ENCODE measurements at regions not wholly inside any gene's neighbourhood (a gene's known extent, or its start where the extent isn't known, plus 50 kb on each side); places are given as distances from the start of the nearest gene placed in this dataset.

DNA sequence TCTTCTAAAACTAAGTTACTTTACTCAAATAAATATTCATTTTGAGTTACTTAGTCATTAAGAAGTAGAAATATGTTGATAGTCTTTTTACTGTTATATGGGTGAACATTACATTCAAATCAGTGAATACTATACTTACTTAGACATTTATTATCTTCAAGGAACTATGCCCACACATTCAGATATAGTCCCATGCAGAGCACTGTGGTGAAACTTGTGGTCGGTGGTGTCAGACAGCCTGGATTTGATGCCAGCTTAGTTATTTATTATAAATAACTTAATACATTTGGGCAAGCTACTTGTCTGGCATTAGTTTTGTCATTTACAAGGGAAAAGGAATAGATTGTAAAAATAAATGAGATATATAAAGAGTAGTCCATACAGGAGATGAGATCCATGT is 149.5 kb downstream of the RAP2B start:
- in situ Hi-C loops (cut with HindIII; ENCODE audit: low sequenced_read_pairs), result no loop called here

DNA sequence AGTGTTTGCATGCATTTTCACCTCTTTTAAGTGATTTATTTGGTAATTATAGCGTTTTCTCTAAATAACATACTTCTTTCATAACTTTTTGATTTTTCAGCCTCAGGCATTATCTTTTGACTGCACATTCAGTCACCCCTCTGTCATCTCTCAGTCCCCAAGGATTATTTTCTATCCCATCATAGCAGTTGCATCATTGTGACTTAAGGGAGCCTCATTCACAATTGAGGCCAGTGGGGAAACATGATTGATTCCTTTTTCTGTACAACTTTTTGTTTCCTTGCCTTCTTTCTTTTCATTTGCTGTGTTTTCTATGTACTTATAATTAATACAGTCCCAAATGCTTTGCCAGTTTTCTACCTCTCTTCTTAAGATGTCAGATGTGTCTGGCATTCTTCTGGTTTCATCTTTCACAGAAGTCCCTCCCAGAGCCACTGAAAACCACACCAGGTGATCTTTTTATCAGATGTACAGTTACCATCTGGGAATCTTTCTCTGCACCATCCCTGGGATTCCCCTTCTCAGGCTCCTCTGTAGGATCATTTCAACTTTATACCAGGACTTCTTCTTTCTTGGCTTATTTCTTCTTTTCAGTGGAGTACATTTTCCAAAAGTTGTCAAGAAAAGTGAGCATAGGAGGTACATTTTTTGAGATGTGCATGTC is 151.4 kb downstream of the RAP2B start:
- in situ Hi-C loops (cut with HindIII; ENCODE audit: low sequenced_read_pairs), result no loop called here

- in situ Hi-C loops (cut with HindIII; ENCODE audit: low sequenced_read_pairs), result no loop called here
These were observed 152.0 kb downstream of the RAP2B start for GRCh38 chr3:153314038-153314437.

DNA sequence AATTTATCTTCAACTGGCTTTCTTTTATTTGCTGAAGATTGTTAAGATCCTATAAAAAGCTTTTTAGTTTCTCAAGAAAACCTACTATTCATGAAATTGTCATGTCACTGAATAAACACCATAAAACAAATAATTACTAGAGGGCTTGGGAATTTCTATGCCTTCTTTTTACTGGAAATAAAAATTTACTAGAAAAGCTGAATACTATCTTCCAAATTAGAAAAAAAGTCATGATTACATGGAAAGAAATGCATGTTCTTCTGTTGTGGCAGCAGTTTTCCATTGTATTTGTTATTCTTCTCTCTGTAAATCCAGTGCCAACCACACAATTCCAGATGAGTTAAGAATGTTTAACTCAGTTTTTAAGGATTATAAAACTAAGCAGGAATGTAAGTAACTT is 153.8 kb downstream of the RAP2B start:
- in situ Hi-C loops (cut with HindIII; ENCODE audit: low sequenced_read_pairs), result no loop called here

DNA sequence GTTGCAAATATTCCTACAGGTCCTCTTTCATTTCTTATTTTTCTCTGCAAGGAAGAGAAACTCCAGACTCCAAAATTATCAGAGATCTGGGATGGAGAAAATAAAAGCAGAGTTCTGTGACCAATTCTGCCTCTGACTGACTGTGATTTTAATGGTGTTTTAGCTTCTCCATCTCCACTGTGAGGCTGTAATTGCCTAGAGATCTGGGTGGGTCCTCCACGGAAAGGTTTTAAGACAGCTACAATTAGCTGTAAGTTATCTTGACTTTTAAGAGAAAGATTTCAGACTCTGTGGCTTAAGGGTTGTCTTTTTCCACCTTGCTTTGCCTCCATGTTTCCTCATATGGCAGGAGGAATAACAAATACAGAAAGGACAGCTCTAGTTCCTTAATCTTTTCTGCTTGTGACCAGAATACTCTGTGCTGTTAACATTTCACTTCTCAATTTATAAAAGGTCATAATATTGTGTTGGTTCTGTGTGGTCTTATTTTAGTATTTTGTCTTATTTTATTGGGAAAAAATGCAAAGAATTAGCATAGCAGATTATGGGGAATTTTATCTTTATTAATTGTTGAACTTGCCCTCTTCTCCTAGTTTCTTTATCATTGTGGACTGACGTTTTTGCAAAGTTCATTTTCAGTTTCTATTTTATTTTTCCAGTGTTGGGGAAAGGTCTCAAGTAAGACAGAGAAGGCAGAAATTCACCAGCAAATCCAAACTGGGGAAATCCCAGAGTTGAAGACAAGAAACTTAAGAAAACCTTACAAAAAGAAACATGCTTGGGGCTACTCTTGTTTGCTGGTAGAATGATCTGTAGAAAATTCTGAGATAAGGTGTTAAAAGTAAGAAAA is 157.9 kb downstream of the RAP2B start:
- in situ Hi-C loops (cut with HindIII; ENCODE audit: low sequenced_read_pairs), result no loop called here

DNA sequence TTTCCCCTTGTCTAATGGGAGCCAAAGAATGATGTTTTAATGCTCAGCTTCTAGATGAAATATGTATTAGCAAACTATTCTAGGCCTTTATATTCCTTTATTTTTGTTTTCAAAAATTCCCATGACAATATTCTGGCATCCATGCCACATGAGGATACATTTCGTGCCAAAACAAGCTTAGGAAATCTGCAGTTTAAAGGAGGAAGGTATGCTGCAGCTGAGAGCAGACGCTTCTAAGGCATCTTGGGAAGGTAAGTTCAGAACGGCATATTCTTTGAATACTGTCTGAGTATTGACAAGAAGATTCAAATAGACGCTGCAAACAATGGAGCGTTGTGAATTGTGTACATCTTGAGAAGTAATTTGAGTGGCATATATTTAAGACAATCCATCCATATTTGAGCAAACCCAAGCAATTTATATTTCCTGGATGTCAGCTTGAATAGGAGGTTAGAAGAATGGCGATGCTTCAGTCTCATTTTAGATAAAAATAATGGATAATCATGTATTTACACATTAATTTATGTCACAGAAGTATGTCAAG is 158.6 kb downstream of the RAP2B start:
- in situ Hi-C loops (cut with HindIII; ENCODE audit: low sequenced_read_pairs), result no loop called here

DNA sequence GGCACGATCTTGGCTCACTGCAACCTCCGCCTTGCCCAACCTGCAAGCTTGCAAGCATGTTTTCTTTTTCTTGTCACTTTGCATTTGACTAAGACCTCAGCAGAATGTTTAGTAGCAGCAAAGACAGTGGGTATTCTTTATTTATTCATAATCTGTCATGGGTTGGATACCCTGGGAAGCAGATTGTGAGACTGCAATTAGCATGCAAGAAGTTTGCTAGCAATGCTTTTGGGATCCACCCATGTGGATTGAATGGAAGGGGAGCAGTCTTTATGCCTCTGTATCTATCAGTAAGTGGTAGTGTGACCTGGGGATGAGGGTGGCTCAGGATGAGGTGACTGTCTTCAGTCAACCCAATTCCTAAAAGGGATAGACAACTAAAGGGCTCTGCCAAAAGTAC is 166.7 kb downstream of the RAP2B start:
- in situ Hi-C loops (cut with HindIII; ENCODE audit: low sequenced_read_pairs), result no loop called here

- in situ Hi-C loops (cut with HindIII; ENCODE audit: low sequenced_read_pairs), result no loop called here
These were observed 168.9 kb downstream of the RAP2B start for GRCh38 chr3:153330901-153331300.

GRCh38 chr3:153331676-153332075 is 169.7 kb downstream of the RAP2B start:
- in situ Hi-C loops (cut with HindIII; ENCODE audit: low sequenced_read_pairs), result no loop called here

DNA sequence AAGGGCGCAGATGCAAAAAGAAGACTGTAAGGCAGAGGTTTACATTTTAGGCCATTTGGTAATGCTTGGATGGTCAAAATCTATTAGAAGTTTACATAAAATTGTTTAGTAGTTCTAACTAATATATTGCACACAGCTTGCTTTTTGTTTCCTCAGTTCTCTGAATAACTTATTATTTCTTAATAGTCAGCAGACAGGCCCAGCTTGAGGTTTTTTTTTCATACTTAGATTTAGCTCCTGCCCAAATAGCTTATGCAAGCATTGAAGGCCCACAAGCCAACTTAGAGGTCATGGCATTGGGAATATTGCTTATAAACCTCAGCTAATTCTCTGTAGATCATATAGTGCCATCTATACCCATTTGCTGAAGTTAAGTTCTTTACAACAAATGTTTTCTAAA is 172.5 kb downstream of the RAP2B start:
- in situ Hi-C loops (cut with HindIII; ENCODE audit: low sequenced_read_pairs), result no loop called here

GRCh38 chr3:153337369-153337768 is 175.3 kb downstream of the RAP2B start:
- in situ Hi-C loops (cut with HindIII; ENCODE audit: low sequenced_read_pairs), result no loop called here

DNA sequence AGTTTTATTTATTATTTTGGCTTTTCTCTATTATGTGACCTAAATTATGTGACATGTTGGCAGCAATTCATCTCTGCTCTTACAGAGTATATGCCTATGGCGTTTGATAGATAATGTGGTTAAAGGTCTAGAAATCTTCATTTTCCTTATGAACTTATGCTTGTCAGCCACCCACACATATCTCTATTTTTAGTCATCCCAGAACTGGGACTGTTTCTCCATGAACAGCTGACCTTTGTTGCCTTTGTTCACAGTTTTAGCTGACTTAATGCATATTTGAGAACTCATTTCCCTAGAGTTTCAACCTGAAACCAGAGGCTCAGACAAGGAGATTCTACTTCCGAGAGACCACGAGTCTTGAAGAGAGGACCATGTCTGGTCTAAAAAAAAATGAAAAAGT is 176.5 kb downstream of the RAP2B start:
- in situ Hi-C loops (cut with HindIII; ENCODE audit: low sequenced_read_pairs), result no loop called here

DNA sequence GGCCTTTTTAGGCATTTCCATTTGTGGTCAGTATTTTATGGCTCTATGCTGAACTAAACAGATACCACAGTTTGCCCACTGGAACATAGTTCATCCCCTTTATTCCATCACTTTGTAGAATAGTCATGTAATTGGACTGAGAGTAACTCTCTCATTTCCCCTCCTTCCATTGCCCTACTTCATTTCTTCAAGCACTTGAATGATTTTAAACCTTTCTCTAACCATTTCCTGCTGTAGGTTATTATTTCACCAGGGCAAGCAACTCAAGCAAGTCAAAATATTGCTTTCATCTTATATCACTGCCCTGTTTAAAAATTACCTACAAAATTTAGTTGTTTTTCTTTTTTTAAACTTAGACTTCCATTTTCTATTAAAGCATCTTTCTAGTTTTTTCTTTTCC is 177.0 kb downstream of the RAP2B start:
- in situ Hi-C loops (cut with HindIII; ENCODE audit: low sequenced_read_pairs), result no loop called here

DNA sequence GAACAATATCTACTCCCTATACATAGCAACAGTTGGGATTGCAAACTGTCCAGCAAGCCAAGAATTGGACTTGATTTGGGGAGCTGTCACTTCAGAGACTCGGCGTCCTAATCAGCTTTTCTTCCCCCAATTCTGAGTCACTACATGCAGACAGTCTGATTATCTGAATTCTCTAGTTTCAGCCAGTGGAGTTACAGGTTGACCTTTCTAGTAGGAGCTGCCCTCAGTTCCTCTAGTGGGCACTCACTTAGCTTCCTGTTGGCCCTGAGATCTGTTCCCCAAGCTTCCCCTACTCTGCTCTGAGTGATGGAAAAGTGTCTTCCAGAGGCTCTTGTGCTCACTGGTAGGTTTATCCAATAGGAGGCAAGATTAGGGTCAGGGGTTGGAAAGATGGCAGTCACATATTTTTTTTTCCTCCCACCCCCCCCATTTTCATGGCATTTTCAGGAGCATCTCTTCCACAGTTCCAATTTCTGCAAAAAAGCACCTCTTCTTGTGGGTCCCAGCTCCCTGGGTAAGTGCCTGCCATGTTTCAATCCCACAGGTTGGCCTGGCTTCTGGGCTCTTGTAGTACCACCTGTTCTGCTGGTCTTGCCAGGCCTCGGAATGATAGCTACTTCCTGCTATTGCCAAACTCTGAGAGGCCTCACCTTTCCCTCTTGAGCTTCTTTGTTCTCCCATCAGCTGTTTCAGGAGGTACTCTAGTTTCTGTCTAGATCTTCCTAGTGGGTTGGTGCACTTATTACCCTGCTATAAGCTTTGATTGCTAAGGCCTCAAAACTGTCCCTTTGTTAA is 182.2 kb downstream of the RAP2B start:
- in situ Hi-C loops (cut with HindIII; ENCODE audit: low sequenced_read_pairs), result no loop called here

DNA sequence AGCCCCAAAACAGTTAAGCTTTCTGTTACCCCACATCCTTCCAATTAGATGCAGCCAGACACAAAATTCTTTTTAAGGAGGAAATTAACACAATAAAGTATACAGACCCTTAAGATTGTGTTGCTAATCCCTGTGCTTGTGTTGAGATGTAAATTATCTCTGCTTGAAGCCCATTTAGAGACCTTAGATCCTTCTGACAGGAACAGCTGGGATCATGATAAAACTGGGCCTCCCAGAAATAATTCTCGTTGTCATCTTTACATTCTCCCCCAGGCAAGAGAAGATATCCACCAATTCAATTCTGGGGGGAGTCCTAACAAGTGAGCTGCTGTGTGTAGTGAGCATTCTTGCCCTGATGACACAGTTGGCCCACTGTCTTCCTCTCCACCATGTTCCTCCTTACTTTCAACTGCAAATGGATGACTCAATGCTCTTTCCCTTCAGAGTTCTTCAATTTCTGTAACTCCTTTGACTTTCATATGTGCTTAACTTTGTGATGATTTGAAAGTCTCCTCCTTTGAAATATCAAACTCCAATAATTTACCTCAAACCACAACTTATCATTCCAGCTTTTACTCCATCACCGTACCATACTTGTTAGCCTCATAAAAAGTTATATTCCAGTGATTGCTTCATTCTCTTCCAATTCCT is 186.6 kb downstream of the RAP2B start:
- in situ Hi-C loops (cut with HindIII; ENCODE audit: low sequenced_read_pairs), result no loop called here

GRCh38 chr3:153349108-153349499 is 187.1 kb downstream of the RAP2B start:
- in situ Hi-C loops (cut with HindIII; ENCODE audit: low sequenced_read_pairs), result no loop called here

DNA sequence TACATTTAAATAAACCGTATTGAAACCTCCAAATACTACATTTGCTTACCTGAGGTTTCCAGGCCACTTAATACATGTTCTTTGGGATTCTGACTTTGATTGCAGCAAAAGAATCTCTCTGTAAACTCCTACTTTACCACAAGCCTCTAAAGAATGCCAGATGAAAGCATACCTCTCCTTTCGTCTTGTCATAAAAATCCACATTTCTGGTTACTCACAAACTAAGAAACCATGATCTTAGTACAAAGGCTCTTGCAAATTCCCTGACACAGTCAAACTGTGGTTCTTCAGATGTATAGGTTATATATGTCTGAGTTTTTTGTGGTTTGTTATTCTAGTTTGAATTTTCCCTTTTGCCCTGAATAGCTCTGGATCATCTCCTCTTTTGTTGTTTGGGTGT is 188.4 kb downstream of the RAP2B start:
- in situ Hi-C loops (cut with HindIII; ENCODE audit: low sequenced_read_pairs), result no loop called here

DNA sequence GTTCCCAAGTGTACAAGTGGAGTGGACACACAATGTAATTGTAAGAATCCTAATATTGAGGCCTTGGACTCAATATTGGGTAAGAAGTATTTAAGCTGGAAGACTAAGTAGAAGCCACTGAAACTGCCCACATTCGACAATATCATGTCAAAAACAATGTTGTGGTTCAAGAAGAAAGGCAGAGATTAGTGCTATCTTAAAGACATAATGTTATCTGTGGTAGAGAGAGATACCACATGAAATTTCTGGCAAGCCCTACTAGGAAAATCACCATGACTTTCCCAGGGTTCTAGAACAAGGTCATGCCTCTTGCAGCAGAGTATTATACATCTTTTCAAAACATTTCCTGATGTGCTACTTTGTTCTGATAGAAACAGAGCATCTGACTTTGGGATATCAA is 192.6 kb downstream of the RAP2B start:
- in situ Hi-C loops (cut with HindIII; ENCODE audit: low sequenced_read_pairs), result no loop called here

- in situ Hi-C loops (cut with HindIII; ENCODE audit: low sequenced_read_pairs), result no loop called here
These were observed 193.5 kb downstream of the RAP2B start for GRCh38 chr3:153355559-153355958.

GRCh38 chr3:153356908-153357307 is 194.9 kb downstream of the RAP2B start:
- in situ Hi-C loops (cut with HindIII; ENCODE audit: low sequenced_read_pairs), result no loop called here

DNA sequence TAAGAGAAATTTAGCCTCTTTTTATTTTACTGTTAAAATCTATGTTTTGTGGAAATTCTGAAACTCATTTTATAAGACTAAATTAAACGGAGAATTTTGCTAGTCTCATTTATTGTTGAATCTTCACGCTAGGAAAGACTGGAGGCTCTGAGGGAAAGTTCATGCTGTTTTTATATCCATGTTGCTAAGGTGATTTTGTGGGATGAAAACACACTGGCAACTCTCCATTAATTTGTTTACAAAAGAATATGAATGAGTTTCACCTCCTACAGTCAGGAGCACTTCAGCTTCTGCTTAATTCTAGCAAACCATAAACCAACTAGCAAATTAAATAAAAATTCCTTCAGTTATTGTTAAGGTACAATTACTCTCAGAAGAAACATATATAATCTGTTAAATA is 195.4 kb downstream of the RAP2B start:
- in situ Hi-C loops (cut with HindIII; ENCODE audit: low sequenced_read_pairs), result no loop called here
